ENCODE measurements at regions not wholly inside any gene's neighbourhood (a gene's known extent, or its start where the extent isn't known, plus 50 kb on each side); places are given as distances from the start of the nearest gene placed in this dataset.
"Not testable (repeated sequence)": the region's sequence is repeated elsewhere in the genome, so short reads cannot be mapped to it uniquely, and the experiment has no call there.

DNA sequence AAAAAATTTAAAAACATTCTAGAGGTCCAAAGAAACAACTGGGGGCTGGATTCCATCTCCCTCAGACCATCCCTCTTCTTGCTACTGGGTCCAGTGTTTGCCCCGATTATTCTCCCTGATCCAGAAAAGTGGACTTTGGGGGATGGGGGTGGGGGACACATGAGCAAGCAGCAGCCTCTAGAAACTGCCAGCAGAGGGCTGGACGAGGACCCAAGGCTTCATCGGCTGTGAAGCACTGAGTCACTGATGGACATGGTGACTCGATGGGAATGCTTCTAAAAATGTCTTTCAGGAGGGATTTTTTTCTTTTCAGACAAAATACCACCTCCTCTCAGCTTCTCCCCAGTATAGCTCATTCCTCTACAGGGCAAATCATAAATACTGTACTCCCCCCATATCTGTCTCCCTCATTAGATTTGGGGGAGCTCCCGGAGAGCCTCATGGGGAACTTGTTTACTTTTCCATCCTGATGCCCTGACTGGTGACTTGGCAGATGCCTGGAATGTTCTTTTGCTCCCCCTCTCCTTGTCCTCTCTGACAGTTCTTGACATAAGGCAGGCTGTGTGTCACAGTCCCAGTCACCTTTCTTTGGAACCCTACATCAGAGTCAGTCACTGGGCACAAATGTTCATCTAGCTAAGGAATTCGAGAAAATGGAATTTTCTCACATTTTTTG, 67.2 kb upstream of the STC2 start:
- Mint-ChIP-seq H3K4me3 (no peak overlapping the region), H3K4me1 (ENCODE audit: unreplicated experiment) (no peaks in the 10 kb centered on the region), H3K9me3 (no peaks in the 10 kb centered on the region), H3K36me3 (no peaks in the 10 kb centered on the region), H3K27ac (no peak overlapping the region), H3K27me3 (peaks cover 8% of the 10 kb centered on the region)
- TF ChIP-seq, protein P1, sequence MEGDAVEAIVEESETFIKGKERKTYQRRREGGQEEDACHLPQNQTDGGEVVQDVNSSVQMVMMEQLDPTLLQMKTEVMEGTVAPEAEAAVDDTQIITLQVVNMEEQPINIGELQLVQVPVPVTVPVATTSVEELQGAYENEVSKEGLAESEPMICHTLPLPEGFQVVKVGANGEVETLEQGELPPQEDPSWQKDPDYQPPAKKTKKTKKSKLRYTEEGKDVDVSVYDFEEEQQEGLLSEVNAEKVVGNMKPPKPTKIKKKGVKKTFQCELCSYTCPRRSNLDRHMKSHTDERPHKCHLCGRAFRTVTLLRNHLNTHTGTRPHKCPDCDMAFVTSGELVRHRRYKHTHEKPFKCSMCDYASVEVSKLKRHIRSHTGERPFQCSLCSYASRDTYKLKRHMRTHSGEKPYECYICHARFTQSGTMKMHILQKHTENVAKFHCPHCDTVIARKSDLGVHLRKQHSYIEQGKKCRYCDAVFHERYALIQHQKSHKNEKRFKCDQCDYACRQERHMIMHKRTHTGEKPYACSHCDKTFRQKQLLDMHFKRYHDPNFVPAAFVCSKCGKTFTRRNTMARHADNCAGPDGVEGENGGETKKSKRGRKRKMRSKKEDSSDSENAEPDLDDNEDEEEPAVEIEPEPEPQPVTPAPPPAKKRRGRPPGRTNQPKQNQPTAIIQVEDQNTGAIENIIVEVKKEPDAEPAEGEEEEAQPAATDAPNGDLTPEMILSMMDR (conservative IDR thresholded peaks at IDR 0.05), result peak; percentile 25
- DNase-seq (ENCODE audit: extremely low spot score, unreplicated experiment), result no peak

DNA sequence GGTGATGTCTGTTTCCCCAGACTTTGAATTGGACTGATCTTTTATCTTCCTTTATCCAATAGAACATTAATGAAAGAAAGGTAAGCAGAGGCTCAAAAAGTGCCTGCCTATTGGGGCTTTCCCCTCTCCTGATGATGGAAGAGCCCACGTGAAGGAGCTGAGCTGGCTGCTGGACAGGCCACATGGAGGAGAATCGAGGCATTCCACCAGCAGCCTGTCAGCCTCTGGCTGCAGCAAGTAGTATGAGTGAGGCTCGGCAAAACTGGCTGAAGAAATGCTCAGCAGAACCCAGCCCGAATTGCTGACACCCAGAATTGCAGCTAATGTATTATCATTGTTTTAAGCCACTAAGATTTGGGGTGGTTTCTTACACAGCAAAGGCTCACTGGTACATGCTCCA, 66.5 kb upstream of the STC2 start:
- no peaks in the 10 kb centered on the region for H3K4me1 Mint-ChIP-seq (ENCODE audit: unreplicated experiment)
- no peak for DNase-seq (ENCODE audit: extremely low spot score, unreplicated experiment)
- H3K9me3 Mint-ChIP-seq, result no peaks in the 10 kb centered on the region
- H3K27me3 Mint-ChIP-seq, result peaks cover 8% of the 10 kb centered on the region
- no peak overlapping the region for H3K27ac Mint-ChIP-seq
- H3K36me3 Mint-ChIP-seq, result no peaks in the 10 kb centered on the region
- H3K4me3 Mint-ChIP-seq, result no peak overlapping the region
- TF ChIP-seq, protein P1 (conservative IDR thresholded peaks at IDR 0.05), result no peak

DNA sequence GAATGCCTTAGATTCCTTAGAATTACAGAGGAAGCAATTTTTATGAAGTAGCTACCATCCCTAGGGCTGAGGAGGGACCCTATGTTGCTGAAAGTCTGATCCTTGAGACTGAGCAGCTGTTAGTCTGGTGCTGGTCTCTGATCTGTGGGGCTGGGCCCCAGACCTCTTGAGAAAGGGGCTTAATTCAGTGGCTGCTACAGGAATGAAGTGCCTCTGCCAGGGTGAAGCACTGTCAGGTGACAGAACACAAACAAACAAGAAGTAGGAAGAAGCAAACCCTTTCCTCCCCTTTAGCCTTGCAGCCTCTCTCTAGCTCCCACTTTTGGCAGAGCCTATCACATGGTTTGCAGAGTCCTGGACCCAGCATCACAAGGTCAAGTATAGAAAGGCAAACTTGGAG, 64.0 kb upstream of the STC2 start:
- Mint-ChIP-seq H3K9me3 (no peaks in the 10 kb centered on the region), H3K4me1 (ENCODE audit: unreplicated experiment) (no peaks in the 10 kb centered on the region), H3K27me3 (peaks cover 8% of the 10 kb centered on the region), H3K36me3 (no peaks in the 10 kb centered on the region), H3K27ac (no peak overlapping the region), H3K4me3 (no peak overlapping the region)
- DNase-seq (ENCODE audit: extremely low spot score, unreplicated experiment), result no peak
- TF ChIP-seq, protein P1 (conservative IDR thresholded peaks at IDR 0.05), result no peak

DNA sequence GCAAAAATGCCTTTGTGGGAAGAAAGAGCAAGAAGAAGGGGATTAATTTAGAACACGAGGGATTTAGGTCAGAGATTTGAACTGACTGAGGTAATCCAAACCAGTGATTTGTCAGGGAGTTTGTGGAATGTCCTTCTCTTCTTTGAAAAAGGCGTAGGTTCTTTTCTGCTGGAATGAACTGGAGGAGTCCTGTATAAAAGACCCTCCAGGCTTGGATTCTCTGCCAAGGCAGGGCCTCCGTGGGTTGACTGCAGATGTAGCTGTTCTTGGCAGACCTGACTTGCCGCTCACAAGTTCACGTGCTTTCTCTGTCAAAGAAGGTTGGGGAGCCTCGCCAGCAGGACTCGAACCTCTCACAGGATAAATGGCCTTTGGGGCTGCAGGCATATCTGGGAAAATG, 62.8 kb upstream of the STC2 start:
- no peaks in the 10 kb centered on the region for H3K36me3 Mint-ChIP-seq
- TF ChIP-seq, protein P1 (conservative IDR thresholded peaks at IDR 0.05), result no peak
- no peak overlapping the region for H3K27ac Mint-ChIP-seq
- no peak for DNase-seq (ENCODE audit: extremely low spot score, unreplicated experiment)
- H3K4me1 Mint-ChIP-seq (ENCODE audit: unreplicated experiment), result no peaks in the 10 kb centered on the region
- H3K4me3 Mint-ChIP-seq, result no peak overlapping the region
- H3K27me3 Mint-ChIP-seq, result peaks cover 8% of the 10 kb centered on the region
- H3K9me3 Mint-ChIP-seq, result no peaks in the 10 kb centered on the region

DNA sequence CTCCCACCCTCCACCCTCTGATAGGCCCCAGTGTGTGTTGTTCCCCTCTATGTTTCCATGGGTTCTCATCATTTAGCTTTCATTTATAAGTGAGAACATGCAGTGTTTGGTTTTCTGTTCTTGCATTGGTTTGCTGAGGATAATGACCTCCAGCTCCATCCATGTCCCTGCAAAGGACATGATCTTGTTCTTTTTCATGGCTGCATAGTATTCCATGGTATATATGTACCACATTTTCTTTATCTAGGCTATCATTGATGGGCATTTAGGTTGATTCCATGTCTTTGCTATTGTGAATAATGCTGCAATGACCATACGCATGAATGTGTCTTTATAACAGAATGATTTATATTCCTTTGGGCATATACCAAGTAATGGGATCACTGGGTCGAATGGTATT, 59.1 kb upstream of the STC2 start:
- not testable (repeated sequence) for H3K9me3 Mint-ChIP-seq; H3K4me3 Mint-ChIP-seq; H3K4me1 Mint-ChIP-seq (ENCODE audit: unreplicated experiment); H3K27me3 Mint-ChIP-seq; H3K36me3 Mint-ChIP-seq; H3K27ac Mint-ChIP-seq; DNase-seq (ENCODE audit: extremely low spot score, unreplicated experiment)

DNA sequence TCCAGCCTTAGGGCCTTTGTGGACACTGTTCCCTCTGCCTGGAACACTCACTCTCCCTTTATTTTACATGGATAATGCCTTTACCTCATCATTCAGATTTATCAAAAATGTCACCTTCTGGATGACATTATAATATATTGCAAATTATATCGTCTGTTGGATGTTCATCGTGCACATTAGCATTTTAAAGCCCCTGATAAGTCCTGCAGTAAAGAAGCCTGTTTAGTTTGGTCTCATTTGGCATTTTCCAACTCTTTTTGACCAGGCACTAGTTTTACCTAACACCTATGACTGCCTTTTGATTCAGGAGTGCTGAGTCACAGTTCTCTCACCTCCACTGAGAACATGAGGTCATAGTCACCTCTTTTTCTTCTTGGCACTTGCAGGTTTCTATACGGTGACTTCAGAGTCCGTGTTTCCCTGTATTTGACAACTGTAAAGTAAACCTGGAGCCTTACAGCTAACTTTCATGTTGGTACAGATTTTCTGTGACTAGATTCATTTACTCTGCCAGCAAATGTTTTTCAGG, 57.7 kb upstream of the STC2 start:
- Mint-ChIP-seq H3K36me3 (no peaks in the 10 kb centered on the region), H3K4me3 (no peak overlapping the region), H3K9me3 (no peaks in the 10 kb centered on the region), H3K27ac (no peak overlapping the region), H3K27me3 (peaks cover 10% of the 10 kb centered on the region), H3K4me1 (ENCODE audit: unreplicated experiment) (no peaks in the 10 kb centered on the region)
- TF ChIP-seq, protein P1 (conservative IDR thresholded peaks at IDR 0.05), result no peak
- no peak for DNase-seq (ENCODE audit: extremely low spot score, unreplicated experiment)

Measured in type B pancreatic cell (in vitro differentiated cells).